ENCODE measurements at regions not wholly inside any gene's neighbourhood (a gene's known extent, or its start where the extent isn't known, plus 50 kb on each side); places are given as distances from the start of the nearest gene placed in this dataset.

- no peak overlapping the region for H3K4me2 ChIP-seq (ENCODE audit: low read depth, low read length)
- peaks cover 31% of the 10 kb centered on the region for H3K9me3 ChIP-seq (ENCODE audit: control insufficient read depth, insufficient read depth, low read length)
- 50% methylated on average over 2 of the region's 16 CpGs; no CpG with 5 or more reads in 1 of the 2 experiments for WGBS, 2 experiments (ENCODE audit: extremely low coverage in 2 of 2, insufficient read length in 1 of 2)
- H3K36me3 ChIP-seq (ENCODE audit: control insufficient read depth, insufficient read depth, low read length) = no peaks in the 10 kb centered on the region
- in situ Hi-C loops (cut with MboI; ENCODE audit: low sequenced_read_pairs) = no loop called here
- H3K4me3 ChIP-seq (ENCODE audit: insufficient read depth, low read depth, low read length) = no peak overlapping the region
- H4K8ac ChIP-seq (ENCODE audit: low read depth in 2 of 2, low read length in 2 of 2) = no peak overlapping the region
- no peak overlapping the region for H3K14ac ChIP-seq (replicated peaks; ENCODE audit: low read depth, low read length)
- H3K27me3 ChIP-seq (ENCODE audit: control insufficient read depth, insufficient read depth, low read length) = no peaks in the 10 kb centered on the region
- H4K5ac ChIP-seq (ENCODE audit: low read depth, low read length) = no peak overlapping the region
- H2AK5ac ChIP-seq (ENCODE audit: low read depth, low read length) = no peak overlapping the region
- H3K9ac ChIP-seq (ENCODE audit: low read depth, low read length) = no peak overlapping the region
- no peaks in the 10 kb centered on the region for H3K4me1 ChIP-seq (ENCODE audit: control insufficient read depth, insufficient read depth, low read length)
- H3K27ac ChIP-seq (ENCODE audit: insufficient read depth, low read length) = no peak overlapping the region
- no peak overlapping the region for H2BK120ac ChIP-seq (ENCODE audit: low read depth, low read length)
- H3K23ac ChIP-seq (ENCODE audit: low read depth, low read length) = no peak overlapping the region
- H3K4ac ChIP-seq (ENCODE audit: low read depth, low read length) = no peak overlapping the region
- DNase-seq (no peak), ATAC-seq (ENCODE audit: low read depth) (no peak)
- no peaks in the 10 kb centered on the region for H3K9me1 ChIP-seq (ENCODE audit: insufficient read depth, low read length)
- no peak overlapping the region for H2BK20ac ChIP-seq (ENCODE audit: low read depth, low read length)
- H2AFZ ChIP-seq (replicated peaks; ENCODE audit: low read length, poor library complexity) = no peak overlapping the region
- no TSS peak for BruUV-seq (replicated peaks)
- CTCF ChIA-PET = no interaction called here
- dilution Hi-C loops (cut with HindIII; ENCODE audit: low sequenced_read_pairs, unreplicated experiment) = no loop called here
- no peak overlapping the region for H4K91ac ChIP-seq (ENCODE audit: insufficient read depth, low read depth, low read length)
- no peak overlapping the region for H3K18ac ChIP-seq (ENCODE audit: low read depth, low read length)
- no peak overlapping the region for H2BK15ac ChIP-seq (ENCODE audit: low read depth, low read length)
- no peak overlapping the region for H2AK9ac ChIP-seq (replicated peaks; ENCODE audit: low read depth, low read length, poor library complexity)
- H2BK5ac ChIP-seq (ENCODE audit: low read depth, low read length, poor library complexity, severe bottlenecking) = no peak overlapping the region
- TF ChIP-seq SMC3 (IDR thresholded peaks at IDR 0.05; ENCODE audit: low read depth, low read length) (no peak), RAD21 (IDR thresholded peaks at IDR 0.05; ENCODE audit: low read length) (no peak), BHLHE40 (IDR thresholded peaks at IDR 0.05; ENCODE audit: low read depth, low read length) (no peak), MAZ (IDR thresholded peaks at IDR 0.05; ENCODE audit: borderline replicate concordance, low read depth, low read length) (no peak), POLR2A (IDR thresholded peaks at IDR 0.05; ENCODE audit: low read depth, low read length) (no peak), CHD1 (IDR thresholded peaks at IDR 0.05; ENCODE audit: low read depth, low read length) (no peak), FOS (IDR thresholded peaks at IDR 0.05; ENCODE audit: low read depth, low read length) (no peak), RFX5 (IDR thresholded peaks at IDR 0.05; ENCODE audit: low read depth, low read length) (no peak), CEBPB (IDR thresholded peaks at IDR 0.05; ENCODE audit: low read depth, low read length) (no peak), RCOR1 (IDR thresholded peaks at IDR 0.05; ENCODE audit: insufficient replicate concordance, low read length) (no peak), CTCF (conservative IDR thresholded peaks at IDR 0.05; ENCODE audit: low read depth, low read length) (no peak), USF2 (IDR thresholded peaks at IDR 0.05; ENCODE audit: low read depth, low read length) (no peak)
- TF ChIP-seq, protein P1, sequence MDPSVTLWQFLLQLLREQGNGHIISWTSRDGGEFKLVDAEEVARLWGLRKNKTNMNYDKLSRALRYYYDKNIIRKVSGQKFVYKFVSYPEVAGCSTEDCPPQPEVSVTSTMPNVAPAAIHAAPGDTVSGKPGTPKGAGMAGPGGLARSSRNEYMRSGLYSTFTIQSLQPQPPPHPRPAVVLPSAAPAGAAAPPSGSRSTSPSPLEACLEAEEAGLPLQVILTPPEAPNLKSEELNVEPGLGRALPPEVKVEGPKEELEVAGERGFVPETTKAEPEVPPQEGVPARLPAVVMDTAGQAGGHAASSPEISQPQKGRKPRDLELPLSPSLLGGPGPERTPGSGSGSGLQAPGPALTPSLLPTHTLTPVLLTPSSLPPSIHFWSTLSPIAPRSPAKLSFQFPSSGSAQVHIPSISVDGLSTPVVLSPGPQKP (IDR thresholded peaks at IDR 0.05; ENCODE audit: borderline replicate concordance, low read depth, low read length) = no peak
- H4K20me1 ChIP-seq (ENCODE audit: insufficient read depth, low read length) = no peaks in the 10 kb centered on the region
- intact Hi-C loops (cut with micrococcal nuclease) = no loop called here
- POLR2A ChIA-PET (ENCODE audit: unreplicated experiment) = no interaction called here
- H3K56ac ChIP-seq (ENCODE audit: extremely low read depth, insufficient read depth, low read length) = no peak overlapping the region
- H3K79me1 ChIP-seq (ENCODE audit: low read depth in 1 of 2, low read length in 2 of 2) = no peaks in the 10 kb centered on the region
Observed at GRCh38 chr7:153523320-153524015, 528.7 kb upstream of the DPP6 start.
